22Rv1 (cell line): ENCODE measurements at regions not wholly inside any gene's neighbourhood (a gene's known extent, or its start where the extent isn't known, plus 50 kb on each side); places are given as distances from the start of the nearest gene placed in this dataset.

Source experiments
- ZFX ChIP-seq: fragments of 450-650 bp; IDR thresholded peaks from 2 replicates; pipeline ENCODE4 v1.6.1; 2017; ENCODE audit warnings: antibody characterized with exemption, borderline replicate concordance
- TF ChIP-seq, protein P1 (sequence below): fragments of 450-650 bp; IDR thresholded peaks from 2 replicates; pipeline ENCODE4 v1.5.1; 2017; ENCODE audit warnings: mild to moderate bottlenecking

DNA sequence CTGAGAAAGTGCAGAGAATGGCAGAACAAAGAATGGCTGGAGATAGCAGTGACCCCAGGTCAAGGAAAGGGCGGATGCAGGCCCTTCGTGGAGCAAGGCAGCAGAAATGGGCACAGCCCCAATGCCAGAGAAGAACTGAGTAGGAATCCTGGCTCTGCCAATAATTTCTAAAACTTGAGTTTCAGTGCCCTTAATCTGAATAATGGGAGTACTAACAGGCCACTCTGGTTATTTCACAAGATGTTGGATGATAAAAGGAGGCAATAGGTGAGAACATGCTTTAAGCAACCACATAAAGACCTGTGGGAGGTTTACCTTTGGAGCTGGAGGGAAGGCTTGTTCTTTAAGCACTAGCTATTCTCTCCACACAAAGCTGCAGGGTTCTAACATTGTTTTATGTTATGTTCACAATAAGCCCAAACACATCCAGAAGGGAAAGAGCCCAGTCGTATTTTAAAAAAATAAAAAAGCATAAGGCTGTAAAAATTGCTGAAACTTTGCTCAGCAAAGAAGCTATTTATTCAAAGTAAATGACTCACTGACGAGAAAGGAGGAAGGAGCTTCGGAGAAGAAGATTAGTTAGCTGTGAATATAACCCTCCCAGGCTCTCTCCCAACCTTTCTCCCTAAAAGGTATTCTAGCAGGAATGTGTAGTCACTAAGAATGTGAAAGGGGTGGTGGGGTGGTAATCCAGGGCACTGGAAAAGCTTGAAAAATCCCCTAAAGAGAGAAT lies 470.2 kb downstream of the TXNL1 start:
- TF ChIP-seq, protein P1, sequence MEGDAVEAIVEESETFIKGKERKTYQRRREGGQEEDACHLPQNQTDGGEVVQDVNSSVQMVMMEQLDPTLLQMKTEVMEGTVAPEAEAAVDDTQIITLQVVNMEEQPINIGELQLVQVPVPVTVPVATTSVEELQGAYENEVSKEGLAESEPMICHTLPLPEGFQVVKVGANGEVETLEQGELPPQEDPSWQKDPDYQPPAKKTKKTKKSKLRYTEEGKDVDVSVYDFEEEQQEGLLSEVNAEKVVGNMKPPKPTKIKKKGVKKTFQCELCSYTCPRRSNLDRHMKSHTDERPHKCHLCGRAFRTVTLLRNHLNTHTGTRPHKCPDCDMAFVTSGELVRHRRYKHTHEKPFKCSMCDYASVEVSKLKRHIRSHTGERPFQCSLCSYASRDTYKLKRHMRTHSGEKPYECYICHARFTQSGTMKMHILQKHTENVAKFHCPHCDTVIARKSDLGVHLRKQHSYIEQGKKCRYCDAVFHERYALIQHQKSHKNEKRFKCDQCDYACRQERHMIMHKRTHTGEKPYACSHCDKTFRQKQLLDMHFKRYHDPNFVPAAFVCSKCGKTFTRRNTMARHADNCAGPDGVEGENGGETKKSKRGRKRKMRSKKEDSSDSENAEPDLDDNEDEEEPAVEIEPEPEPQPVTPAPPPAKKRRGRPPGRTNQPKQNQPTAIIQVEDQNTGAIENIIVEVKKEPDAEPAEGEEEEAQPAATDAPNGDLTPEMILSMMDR, result no peak
- no peak for TF ChIP-seq ZFX
